Ascending aorta (tissue), 2 donors: ENCODE measurements at regions not wholly inside any gene's neighbourhood (a gene's known extent, or its start where the extent isn't known, plus 50 kb on each side); places are given as distances from the start of the nearest gene placed in this dataset.
"Not testable (repeated sequence)": the region's sequence is repeated elsewhere in the genome, so short reads cannot be mapped to it uniquely, and the experiment has no call there.

ENCODE experiments used
- DNase-seq, 2 donors: peaks; one replicate each; pipeline ENCODE4 v3.0.0-alpha.2; 2019; ENCODE audit warnings: low spot score in 2 of 2
- H3K27ac ChIP-seq, 2 donors: fragments of 200-600 bp; sonication (generic); one replicate each; pipeline ENCODE4 v1.5.1; 2016 to 2017; ENCODE audit warnings: mild to moderate bottlenecking in 1 of 2
- H3K27me3 ChIP-seq: fragments of 200-600 bp; sonication (generic); one replicate; pipeline ENCODE4 v1.5.1; 2017
- H3K36me3 ChIP-seq, 2 donors: fragments of 200-600 bp; sonication (generic); one replicate each; pipeline ENCODE4 v1.5.1; 2016
- H3K4me1 ChIP-seq, 2 donors: fragments of 200-600 bp; sonication (generic); one replicate each; pipeline ENCODE4 v1.5.1; 2016 to 2017; ENCODE audit warnings: mild to moderate bottlenecking in 1 of 2
- H3K4me3 ChIP-seq, 2 donors: fragments of 200-600 bp; sonication (generic); one replicate each; pipeline ENCODE4 v1.5.1; 2016 to 2017; ENCODE audit warnings: mild to moderate bottlenecking in 1 of 2
- H3K9me3 ChIP-seq, 2 donors: fragments of 200-600 bp; sonication (generic); one replicate each; pipeline ENCODE4 v1.5.1; 2016
- intact Hi-C: fragments of 100-400 bp; cut with DNase I; formaldehyde crosslinking; loops from one replicate; pipeline ENCODE4 v1.15.1; 2023
- TF ChIP-seq, protein P1 (sequence below), 3 experiments: fragments of 200-600 bp in 2 of 3; fragments of 450-650 bp in 1 of 3; sonication (generic) in 2 of 3; IDR thresholded peaks; one replicate each; pipeline ENCODE4 v1.5.1; 2016 to 2019; ENCODE audit warnings: antibody characterized with exemption in 3 of 3, mild to moderate bottlenecking in 1 of 3, moderate library complexity in 1 of 3

DNA sequence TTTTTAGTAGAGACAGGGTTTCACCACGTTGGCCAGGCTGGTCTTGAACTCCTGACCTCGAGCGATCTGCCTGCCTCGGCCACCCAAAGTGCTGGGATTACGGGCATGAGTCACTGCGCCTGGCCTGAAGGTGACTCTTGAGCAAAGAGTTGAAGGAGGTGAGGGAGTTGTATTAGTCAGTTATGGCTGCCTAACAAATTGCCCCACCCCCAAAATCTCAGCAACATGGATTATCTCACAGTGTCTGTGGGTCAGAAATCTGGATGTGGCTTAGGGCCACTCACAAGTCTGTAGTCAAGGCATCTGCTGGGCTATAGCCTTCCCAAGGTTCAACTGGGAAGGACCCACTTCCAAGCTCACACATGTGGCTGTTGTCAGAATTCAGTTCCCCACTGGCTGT, 52.8 kb upstream of the ADGRE5 start:
- TF ChIP-seq, protein P1, sequence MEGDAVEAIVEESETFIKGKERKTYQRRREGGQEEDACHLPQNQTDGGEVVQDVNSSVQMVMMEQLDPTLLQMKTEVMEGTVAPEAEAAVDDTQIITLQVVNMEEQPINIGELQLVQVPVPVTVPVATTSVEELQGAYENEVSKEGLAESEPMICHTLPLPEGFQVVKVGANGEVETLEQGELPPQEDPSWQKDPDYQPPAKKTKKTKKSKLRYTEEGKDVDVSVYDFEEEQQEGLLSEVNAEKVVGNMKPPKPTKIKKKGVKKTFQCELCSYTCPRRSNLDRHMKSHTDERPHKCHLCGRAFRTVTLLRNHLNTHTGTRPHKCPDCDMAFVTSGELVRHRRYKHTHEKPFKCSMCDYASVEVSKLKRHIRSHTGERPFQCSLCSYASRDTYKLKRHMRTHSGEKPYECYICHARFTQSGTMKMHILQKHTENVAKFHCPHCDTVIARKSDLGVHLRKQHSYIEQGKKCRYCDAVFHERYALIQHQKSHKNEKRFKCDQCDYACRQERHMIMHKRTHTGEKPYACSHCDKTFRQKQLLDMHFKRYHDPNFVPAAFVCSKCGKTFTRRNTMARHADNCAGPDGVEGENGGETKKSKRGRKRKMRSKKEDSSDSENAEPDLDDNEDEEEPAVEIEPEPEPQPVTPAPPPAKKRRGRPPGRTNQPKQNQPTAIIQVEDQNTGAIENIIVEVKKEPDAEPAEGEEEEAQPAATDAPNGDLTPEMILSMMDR (IDR thresholded peaks at IDR 0.05): no peak
- no peaks in the 10 kb centered on the region for H3K36me3 ChIP-seq
- H3K4me1 ChIP-seq: peaks cover 0 to 1% of the 10 kb centered on the region in 2 donors
- no peak for DNase-seq
- no peak overlapping the region for H3K27ac ChIP-seq
- no peak overlapping the region for H3K4me3 ChIP-seq
- no peaks in the 10 kb centered on the region for H3K27me3 ChIP-seq
- intact Hi-C loops: no loop called here
- H3K9me3 ChIP-seq: no peaks in the 10 kb centered on the region

DNA sequence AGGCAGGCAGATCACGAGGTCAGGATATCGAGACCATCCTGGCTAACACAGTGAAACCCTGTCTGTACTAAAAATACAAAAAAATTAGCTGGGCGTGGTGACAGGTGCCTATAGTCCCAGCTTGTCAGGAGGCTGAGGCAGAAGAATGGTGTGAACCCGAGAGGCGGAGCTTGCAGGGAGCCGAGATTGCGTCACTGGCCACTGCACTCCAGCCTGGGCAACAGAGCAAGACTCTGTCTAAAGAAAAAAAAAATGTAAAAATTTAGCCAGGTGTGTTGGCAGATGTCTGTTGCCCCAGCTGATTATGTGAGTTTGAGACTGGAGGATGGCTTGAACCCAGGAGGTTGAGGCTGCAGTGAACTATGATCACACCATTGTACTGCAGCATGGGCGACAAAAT, 54.2 kb upstream of the ADGRE5 start:
- H3K27ac ChIP-seq, H3K27me3 ChIP-seq, intact Hi-C loops, DNase-seq, H3K36me3 ChIP-seq, H3K9me3 ChIP-seq, H3K4me3 ChIP-seq, H3K4me1 ChIP-seq: not testable (repeated sequence)

DNA sequence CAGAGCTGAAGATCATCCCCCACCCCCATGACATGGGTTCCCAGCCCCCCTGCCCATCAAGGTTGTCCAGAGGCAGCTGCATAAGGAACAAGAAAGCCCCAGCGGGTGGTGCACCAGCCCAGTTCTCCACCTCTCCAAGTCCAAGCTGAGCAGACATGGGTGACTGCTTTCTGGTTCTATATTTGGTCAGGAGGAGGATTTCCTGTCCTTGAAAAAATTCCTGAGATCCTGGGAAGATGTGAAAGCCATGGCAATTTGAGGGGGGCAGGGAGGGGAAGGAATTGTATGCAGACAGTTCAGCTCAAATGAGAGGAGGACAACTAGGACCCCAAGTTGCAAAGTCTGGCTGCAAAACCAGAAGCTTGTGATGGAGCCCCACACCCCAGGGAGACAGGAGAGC, 55.4 kb upstream of the ADGRE5 start:
- no peak overlapping the region for H3K27ac ChIP-seq
- H3K4me1 ChIP-seq: no peaks in the 10 kb centered on the region
- H3K4me3 ChIP-seq: no peak overlapping the region
- TF ChIP-seq, protein P1 (IDR thresholded peaks at IDR 0.05): no peak
- H3K9me3 ChIP-seq: no peaks in the 10 kb centered on the region
- no peaks in the 10 kb centered on the region for H3K36me3 ChIP-seq
- H3K27me3 ChIP-seq: no peaks in the 10 kb centered on the region
- no peak for DNase-seq
- intact Hi-C loops: no loop called here

GRCh38 chr19:14325134-14325533, 56.1 kb upstream of the ADGRE5 start:
- Histone ChIP-seq H3K4me3 (no peak overlapping the region), H3K4me1 (no peaks in the 10 kb centered on the region), H3K27ac (no peak overlapping the region), H3K36me3 (no peaks in the 10 kb centered on the region), H3K9me3 (peaks cover 1 to 3% of the 10 kb centered on the region in 2 donors), H3K27me3 (no peaks in the 10 kb centered on the region)
- intact Hi-C loops: no loop called here
- no peak for DNase-seq
- TF ChIP-seq, protein P1 (IDR thresholded peaks at IDR 0.05): no peak

DNA sequence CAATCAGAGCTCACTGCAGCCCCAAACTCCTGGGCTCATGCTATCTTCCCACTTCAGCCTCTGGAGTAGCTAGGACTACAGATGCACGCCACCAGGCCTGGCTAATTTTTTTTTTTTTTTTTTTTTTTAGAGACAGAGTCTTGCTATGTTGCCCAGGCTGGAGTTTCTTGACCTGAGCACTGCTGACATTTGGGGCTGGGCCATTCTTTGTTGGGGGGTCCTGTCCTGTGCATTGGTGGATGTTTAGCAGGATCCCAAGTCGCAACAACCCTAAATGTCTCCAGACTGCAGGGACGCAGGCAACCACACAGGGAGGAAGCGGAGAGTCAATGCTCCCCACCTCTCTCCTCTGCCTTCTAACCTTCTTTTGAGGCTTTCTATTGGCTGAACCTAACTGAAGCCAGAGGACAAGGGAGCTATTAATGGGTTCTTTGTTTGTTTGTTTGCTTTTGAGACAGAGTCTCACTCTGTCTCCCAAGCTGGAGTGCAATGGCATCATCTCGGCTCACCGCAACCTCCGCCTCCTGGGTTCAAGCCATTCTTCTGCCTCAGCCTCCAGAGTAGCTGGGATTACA, 58.3 kb upstream of the ADGRE5 start:
- H3K36me3 ChIP-seq: no peaks in the 10 kb centered on the region
- no peak overlapping the region for H3K27ac ChIP-seq
- no peaks in the 10 kb centered on the region for H3K27me3 ChIP-seq
- no peak for DNase-seq
- TF ChIP-seq, protein P1 (IDR thresholded peaks at IDR 0.05): no peak
- no peaks in the 10 kb centered on the region for H3K4me1 ChIP-seq
- intact Hi-C loops: no loop called here
- H3K4me3 ChIP-seq: no peak overlapping the region
- peaks cover 3% of the 10 kb centered on the region in 2 donors for H3K9me3 ChIP-seq

- no peak overlapping the region for H3K27ac ChIP-seq
- intact Hi-C loops: no loop called here
- DNase-seq: no peak
- H3K9me3 ChIP-seq: peaks cover 3% of the 10 kb centered on the region in 2 donors
- H3K4me3 ChIP-seq: no peak overlapping the region
- H3K4me1 ChIP-seq: no peaks in the 10 kb centered on the region
- TF ChIP-seq, protein P1 (IDR thresholded peaks at IDR 0.05): no peak
- H3K36me3 ChIP-seq: no peaks in the 10 kb centered on the region
- no peaks in the 10 kb centered on the region for H3K27me3 ChIP-seq
Measured at GRCh38 chr19:14320253-14320652, 61.0 kb upstream of the ADGRE5 start.

GRCh38 chr19:14319720-14320119, 61.5 kb upstream of the ADGRE5 start:
- H3K27ac ChIP-seq, H3K4me1 ChIP-seq, intact Hi-C loops, H3K4me3 ChIP-seq, H3K36me3 ChIP-seq, H3K9me3 ChIP-seq, DNase-seq, H3K27me3 ChIP-seq: not testable (repeated sequence)
